DLD1 (cell line): ENCODE measurements at regions not wholly inside any gene's neighbourhood (a gene's known extent, or its start where the extent isn't known, plus 50 kb on each side); places are given as distances from the start of the nearest gene placed in this dataset.
"Not testable (repeated sequence)": the region's sequence is repeated elsewhere in the genome, so short reads cannot be mapped to it uniquely, and the experiment has no call there.

Source experiments
- in situ Hi-C: cut with HindIII; loops from 2 replicates; pipeline ENCODE4 v1.10.0; 2017; ENCODE audit warnings: low sequenced_read_pairs

- in situ Hi-C loops, result no loop called here
Measured at GRCh38 chr12:89230376-89231315, 121.7 kb downstream of the DUSP6 start.

- in situ Hi-C loops, result no loop called here
Measured at GRCh38 chr12:89228491-89228890, 123.8 kb downstream of the DUSP6 start.

- in situ Hi-C loops, result no loop called here
Measured at GRCh38 chr12:89227774-89228173, 124.5 kb downstream of the DUSP6 start.

- in situ Hi-C loops, result no loop called here
Measured at GRCh38 chr12:89225808-89226411, 126.4 kb downstream of the DUSP6 start.

- in situ Hi-C loops, result no loop called here
Measured at GRCh38 chr12:89225401-89225800, 126.9 kb downstream of the DUSP6 start.

- in situ Hi-C loops, result not testable (repeated sequence)
Measured at GRCh38 chr12:89222580-89222979, 129.7 kb downstream of the DUSP6 start.

GRCh38 chr12:89217472-89217871, 134.8 kb downstream of the DUSP6 start:
- in situ Hi-C loops, result no loop called here

GRCh38 chr12:89216211-89216952, 135.9 kb downstream of the DUSP6 start:
- in situ Hi-C loops, result no loop called here

- in situ Hi-C loops, result no loop called here
Measured at GRCh38 chr12:89215196-89215595, 137.1 kb downstream of the DUSP6 start.

GRCh38 chr12:89213747-89214146, 138.6 kb downstream of the DUSP6 start:
- in situ Hi-C loops, result no loop called here

- in situ Hi-C loops, result no loop called here
Measured at GRCh38 chr12:89213139-89213538, 139.2 kb downstream of the DUSP6 start.

GRCh38 chr12:89212339-89212771, 139.9 kb downstream of the DUSP6 start:
- in situ Hi-C loops, result no loop called here

- in situ Hi-C loops, result no loop called here
Measured at GRCh38 chr12:89211456-89211855, 140.8 kb downstream of the DUSP6 start.

- in situ Hi-C loops, result no loop called here
Measured at GRCh38 chr12:89210277-89210676, 142.0 kb downstream of the DUSP6 start.

- in situ Hi-C loops, result no loop called here
Measured at GRCh38 chr12:89208661-89209096, 143.6 kb downstream of the DUSP6 start.

- in situ Hi-C loops, result no loop called here
Measured at GRCh38 chr12:89206390-89206789, 145.9 kb downstream of the DUSP6 start.

GRCh38 chr12:89205517-89205916, 146.8 kb downstream of the DUSP6 start:
- in situ Hi-C loops, result no loop called here

GRCh38 chr12:89203144-89203543, 149.2 kb downstream of the DUSP6 start:
- in situ Hi-C loops, result no loop called here

- in situ Hi-C loops, result no loop called here
Measured at GRCh38 chr12:89200217-89200616, 152.1 kb downstream of the DUSP6 start.

- in situ Hi-C loops, result no loop called here
Measured at GRCh38 chr12:89195470-89195869, 156.8 kb downstream of the DUSP6 start.

GRCh38 chr12:89194683-89195082, 157.6 kb downstream of the DUSP6 start:
- in situ Hi-C loops, result no loop called here
